ENCODE measurements at regions not wholly inside any gene's neighbourhood (a gene's known extent, or its start where the extent isn't known, plus 50 kb on each side); places are given as distances from the start of the nearest gene placed in this dataset.

DNA sequence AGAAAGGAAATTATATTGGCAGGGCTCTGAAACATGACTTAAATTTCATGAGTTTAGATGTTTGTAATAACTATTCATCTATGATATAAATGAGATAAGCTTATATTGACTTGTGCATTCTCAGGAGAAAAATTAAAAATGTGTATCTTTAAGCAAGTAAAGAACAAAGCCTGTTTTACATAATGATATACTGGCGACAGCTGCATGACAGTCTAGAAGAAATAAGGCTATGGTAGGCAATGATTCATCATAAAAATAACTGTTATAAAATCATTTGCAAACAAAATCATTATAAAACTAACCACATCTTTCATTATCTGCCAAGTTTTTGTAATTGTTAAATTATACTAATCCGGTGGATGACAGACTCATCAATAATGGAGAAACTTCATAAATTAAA, 188.1 kb downstream of the ADAM29 start (continued):
- TF ChIP-seq RNF2 (IDR thresholded peaks at IDR 0.05; ENCODE audit: borderline replicate concordance, low read depth, low read length, missing control alignments, poor library complexity, severe bottlenecking), result no peak

Measured in H1 (cell line).